Peyer's patch (tissue), 4 donors: ENCODE measurements at regions not wholly inside any gene's neighbourhood (a gene's known extent, or its start where the extent isn't known, plus 50 kb on each side); places are given as distances from the start of the nearest gene placed in this dataset.

Experiments used
- DNase-seq, 3 donors: peaks; one replicate each; pipeline ENCODE4 v3.0.0-alpha.2; 2017 to 2019
- H3K27ac ChIP-seq, 4 donors: fragments of 200-600 bp; sonication (generic); one replicate each; pipeline ENCODE4 v1.5.1; 2016 to 2019
- H3K27me3 ChIP-seq, 2 donors: fragments of 200-600 bp; sonication (generic); one replicate each; pipeline ENCODE4 v1.5.1; 2019
- H3K36me3 ChIP-seq, 3 donors: fragments of 200-600 bp; sonication (generic); one replicate each; pipeline ENCODE4 v1.5.1; 2016 to 2019
- H3K4me1 ChIP-seq, 4 donors: fragments of 200-600 bp; sonication (generic); one replicate each; pipeline ENCODE4 v1.5.1; 2016 to 2019
- H3K4me3 ChIP-seq, 4 donors: fragments of 200-600 bp; sonication (generic); 1 replicate in 3 of 4; 2 replicates in 1 of 4; pipeline ENCODE4 v1.5.1; 2016 to 2019; ENCODE audit warnings: mild to moderate bottlenecking in 1 of 4
- H3K9me3 ChIP-seq, 4 donors: fragments of 200-600 bp; sonication (generic); one replicate each; pipeline ENCODE4 v1.5.1; 2016 to 2019; ENCODE audit warnings: mild to moderate bottlenecking in 1 of 4
- CTCF ChIP-seq, 6 experiments: fragments of 450-650 bp in 4 of 6; fragments of 200-600 bp in 2 of 6; sonication (generic) in 1 of 6; IDR thresholded peaks; one replicate each; pipeline ENCODE4 v1.5.1; 2017 to 2019; ENCODE audit warnings: antibody characterized with exemption in 6 of 6, mild to moderate bottlenecking in 3 of 6, moderate library complexity in 1 of 6
- POLR2A ChIP-seq, 2 donors: fragments of 450-650 bp; IDR thresholded peaks; one replicate each; pipeline ENCODE4 v1.5.1; 2017; ENCODE audit warnings: antibody characterized with exemption in 2 of 2, mild to moderate bottlenecking in 2 of 2, moderate library complexity in 2 of 2

GRCh38 chr3:152547153-152547552, 278.4 kb downstream of the MBNL1 start:
- no peaks in the 10 kb centered on the region for H3K9me3 ChIP-seq
- no peaks in the 10 kb centered on the region for H3K4me1 ChIP-seq
- DNase-seq, result no peak
- no peak overlapping the region for H3K27ac ChIP-seq
- H3K27me3 ChIP-seq, result no peaks in the 10 kb centered on the region
- no peaks in the 10 kb centered on the region for H3K36me3 ChIP-seq
- H3K4me3 ChIP-seq, result no peak overlapping the region
- TF ChIP-seq CTCF (IDR thresholded peaks at IDR 0.05) (no peak), POLR2A (IDR thresholded peaks at IDR 0.05) (no peak)

GRCh38 chr3:152549263-152549662, 280.5 kb downstream of the MBNL1 start:
- no peak overlapping the region for H3K4me3 ChIP-seq
- no peaks in the 10 kb centered on the region for H3K4me1 ChIP-seq
- no peak overlapping the region for H3K27ac ChIP-seq
- H3K27me3 ChIP-seq, result no peaks in the 10 kb centered on the region
- no peak for DNase-seq
- TF ChIP-seq CTCF (IDR thresholded peaks at IDR 0.05), result no peak
- no peak for TF ChIP-seq POLR2A (IDR thresholded peaks at IDR 0.05)
- H3K36me3 ChIP-seq, result no peaks in the 10 kb centered on the region
- no peaks in the 10 kb centered on the region for H3K9me3 ChIP-seq

- no peak overlapping the region for H3K4me3 ChIP-seq
- no peak for DNase-seq
- no peaks in the 10 kb centered on the region for H3K27me3 ChIP-seq
- H3K36me3 ChIP-seq, result no peaks in the 10 kb centered on the region
- TF ChIP-seq POLR2A (IDR thresholded peaks at IDR 0.05), result no peak
- TF ChIP-seq CTCF (IDR thresholded peaks at IDR 0.05), result no peak
- no peaks in the 10 kb centered on the region for H3K9me3 ChIP-seq
- no peaks in the 10 kb centered on the region for H3K4me1 ChIP-seq
- no peak overlapping the region for H3K27ac ChIP-seq
These were observed 281.6 kb downstream of the MBNL1 start for GRCh38 chr3:152550284-152550683.

- TF ChIP-seq POLR2A (IDR thresholded peaks at IDR 0.05) (no peak), CTCF (IDR thresholded peaks at IDR 0.05) (no peak)
- H3K9me3 ChIP-seq, result no peaks in the 10 kb centered on the region
- no peak for DNase-seq
- no peak overlapping the region for H3K27ac ChIP-seq
- no peak overlapping the region for H3K4me3 ChIP-seq
- peaks cover 0 to 3% (median 0%) of the 10 kb centered on the region in 4 donors for H3K4me1 ChIP-seq
- no peaks in the 10 kb centered on the region for H3K27me3 ChIP-seq
- no peaks in the 10 kb centered on the region for H3K36me3 ChIP-seq
These were observed 280.0 kb upstream of the P2RY1 start for GRCh38 chr3:152554980-152555379.

GRCh38 chr3:152555666-152556291, 279.2 kb upstream of the P2RY1 start:
- H3K27me3 ChIP-seq, result no peaks in the 10 kb centered on the region
- no peak overlapping the region for H3K4me3 ChIP-seq
- no peak for DNase-seq
- TF ChIP-seq POLR2A (IDR thresholded peaks at IDR 0.05) (no peak), CTCF (IDR thresholded peaks at IDR 0.05) (no peak)
- H3K36me3 ChIP-seq, result no peaks in the 10 kb centered on the region
- peaks cover 0 to 3% (median 0%) of the 10 kb centered on the region in 4 donors for H3K4me1 ChIP-seq
- H3K27ac ChIP-seq, result no peak overlapping the region
- H3K9me3 ChIP-seq, result no peaks in the 10 kb centered on the region
